ENCODE measurements at regions not wholly inside any gene's neighbourhood (a gene's known extent, or its start where the extent isn't known, plus 50 kb on each side); places are given as distances from the start of the nearest gene placed in this dataset.
"Not testable (repeated sequence)": the region's sequence is repeated elsewhere in the genome, so short reads cannot be mapped to it uniquely, and the experiment has no call there.

DNA sequence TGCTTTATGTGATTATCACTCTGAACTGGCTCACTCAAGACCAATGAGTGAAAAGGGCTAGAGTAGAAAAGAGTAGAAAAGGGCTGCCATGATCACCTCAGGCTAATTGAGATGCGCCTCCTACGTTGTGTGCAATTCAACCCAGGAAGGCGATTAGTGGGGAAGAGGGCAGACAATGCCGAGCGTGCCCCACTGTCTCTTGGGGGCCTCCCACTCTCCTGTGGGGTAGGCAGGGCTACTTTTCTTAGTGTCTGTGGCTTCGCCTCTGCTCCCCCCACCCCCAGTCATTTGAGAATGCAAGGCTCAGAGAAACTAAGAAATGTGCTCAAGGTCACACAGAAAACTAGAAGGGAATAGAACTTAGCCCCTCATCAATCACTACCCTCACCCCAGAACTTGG lies 57.7 kb upstream of the RASD2 start:
- Histone ChIP-seq H3K27ac (no peak overlapping the region), H3K36me3 (no peaks in the 10 kb centered on the region), H3K4me3 (no peak overlapping the region), H3K4me1 (peaks cover 17 to 28% of the 10 kb centered on the region in 2 donors), H3K9me3 (no peaks in the 10 kb centered on the region), H3K27me3 (no peaks in the 10 kb centered on the region)
- in situ Hi-C loops (cut with MboI; ENCODE audit: low sequenced_read_pairs in 4 of 4), result no loop called here
- DNase-seq, result no peak
- intact Hi-C loops (cut with DNase I; ENCODE audit: low total_unique reads), result no loop called here
- TF ChIP-seq, protein P1, sequence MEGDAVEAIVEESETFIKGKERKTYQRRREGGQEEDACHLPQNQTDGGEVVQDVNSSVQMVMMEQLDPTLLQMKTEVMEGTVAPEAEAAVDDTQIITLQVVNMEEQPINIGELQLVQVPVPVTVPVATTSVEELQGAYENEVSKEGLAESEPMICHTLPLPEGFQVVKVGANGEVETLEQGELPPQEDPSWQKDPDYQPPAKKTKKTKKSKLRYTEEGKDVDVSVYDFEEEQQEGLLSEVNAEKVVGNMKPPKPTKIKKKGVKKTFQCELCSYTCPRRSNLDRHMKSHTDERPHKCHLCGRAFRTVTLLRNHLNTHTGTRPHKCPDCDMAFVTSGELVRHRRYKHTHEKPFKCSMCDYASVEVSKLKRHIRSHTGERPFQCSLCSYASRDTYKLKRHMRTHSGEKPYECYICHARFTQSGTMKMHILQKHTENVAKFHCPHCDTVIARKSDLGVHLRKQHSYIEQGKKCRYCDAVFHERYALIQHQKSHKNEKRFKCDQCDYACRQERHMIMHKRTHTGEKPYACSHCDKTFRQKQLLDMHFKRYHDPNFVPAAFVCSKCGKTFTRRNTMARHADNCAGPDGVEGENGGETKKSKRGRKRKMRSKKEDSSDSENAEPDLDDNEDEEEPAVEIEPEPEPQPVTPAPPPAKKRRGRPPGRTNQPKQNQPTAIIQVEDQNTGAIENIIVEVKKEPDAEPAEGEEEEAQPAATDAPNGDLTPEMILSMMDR (IDR thresholded peaks at IDR 0.05 in 4 of 5, conservative IDR thresholded peaks at IDR 0.05 in 1 of 5), result no peak
- TF ChIP-seq POLR2A (IDR thresholded peaks at IDR 0.05), result no peak
- no peak for ATAC-seq

DNA sequence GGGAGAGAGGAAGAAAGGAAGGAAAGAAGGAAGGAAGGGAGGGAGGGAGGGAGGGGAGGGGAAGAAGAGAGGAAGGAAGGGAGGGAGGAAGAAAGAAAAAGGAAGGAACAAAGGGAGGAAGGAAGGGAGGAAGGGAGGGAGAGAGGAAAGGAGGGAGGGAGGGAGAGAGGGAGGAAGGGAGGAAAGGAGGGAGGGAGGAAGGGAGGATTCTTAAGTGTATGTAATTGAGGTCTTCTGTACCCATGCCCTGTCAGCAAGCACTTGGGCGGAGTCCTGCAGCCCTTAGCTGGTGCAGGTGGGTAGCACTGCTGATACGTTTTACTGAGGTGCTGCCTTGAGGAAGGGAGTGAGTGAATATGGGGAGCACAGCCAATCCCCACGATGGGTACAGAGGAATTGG lies 56.9 kb upstream of the RASD2 start:
- Histone ChIP-seq H3K9me3 (no peaks in the 10 kb centered on the region), H3K4me3 (no peak overlapping the region), H3K27ac (no peak overlapping the region), H3K4me1 (peaks cover 17 to 28% of the 10 kb centered on the region in 2 donors), H3K27me3 (no peaks in the 10 kb centered on the region), H3K36me3 (no peaks in the 10 kb centered on the region)
- ATAC-seq, result no peak
- intact Hi-C loops (cut with DNase I; ENCODE audit: low total_unique reads), result no loop called here
- no peak for DNase-seq
- no peak for TF ChIP-seq POLR2A (IDR thresholded peaks at IDR 0.05)
- TF ChIP-seq, protein P1 (IDR thresholded peaks at IDR 0.05 in 4 of 5, conservative IDR thresholded peaks at IDR 0.05 in 1 of 5), result no peak
- in situ Hi-C loops (cut with MboI; ENCODE audit: low sequenced_read_pairs in 4 of 4), result no loop called here

DNA sequence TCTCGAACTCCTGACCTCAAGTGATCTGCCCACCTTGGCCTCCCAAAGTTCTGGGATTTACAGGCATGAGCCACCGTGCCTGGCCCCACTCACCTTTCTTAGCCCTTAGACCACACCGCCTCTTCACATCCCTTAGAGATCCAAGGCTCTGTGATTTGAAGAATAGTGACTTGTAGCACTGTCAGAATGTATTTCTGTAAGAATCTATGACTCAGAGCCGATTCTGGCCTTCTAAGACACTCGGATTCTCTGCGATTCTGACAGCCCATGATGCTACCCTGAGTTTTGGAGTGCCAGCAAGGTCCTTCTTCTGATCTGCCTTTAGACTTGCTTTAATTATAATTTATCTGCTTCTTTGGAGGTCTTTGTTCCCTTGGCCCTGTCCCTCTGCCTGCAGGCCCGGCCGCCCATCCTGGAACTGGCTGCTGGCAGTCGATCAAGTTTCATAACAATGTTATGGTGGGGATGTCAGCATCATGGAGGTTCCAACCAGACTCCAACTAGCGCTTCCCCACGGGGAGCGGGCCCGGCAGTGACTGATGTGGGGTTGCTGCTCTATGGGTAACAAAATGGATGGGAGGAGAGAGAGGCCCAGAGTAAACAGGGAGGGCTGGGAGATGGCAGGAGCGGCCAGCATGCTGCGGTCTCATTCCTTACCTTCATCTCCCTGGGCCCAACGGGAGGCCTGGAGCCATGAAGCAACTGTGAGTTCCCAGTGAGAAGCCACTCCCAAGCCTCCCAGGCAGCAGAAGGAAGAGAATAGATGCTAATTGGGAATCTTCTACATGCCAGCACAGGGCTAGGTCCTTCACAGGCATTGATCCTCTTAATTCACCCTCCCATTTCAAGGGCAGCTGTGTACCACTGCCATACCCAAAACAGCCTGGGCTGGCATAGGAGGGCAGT lies 55.7 kb upstream of the RASD2 start:
- in situ Hi-C loops (cut with MboI; ENCODE audit: low sequenced_read_pairs in 4 of 4), result no loop called here
- intact Hi-C loops (cut with DNase I; ENCODE audit: low total_unique reads), result no loop called here
- DNase-seq (no peak), ATAC-seq (no peak)
- Histone ChIP-seq H3K4me3 (no peak overlapping the region), H3K9me3 (no peaks in the 10 kb centered on the region), H3K36me3 (no peaks in the 10 kb centered on the region), H3K4me1 (peaks cover 17 to 21% of the 10 kb centered on the region in 2 donors), H3K27me3 (no peaks in the 10 kb centered on the region), H3K27ac (no peak overlapping the region)
- TF ChIP-seq POLR2A (IDR thresholded peaks at IDR 0.05), result no peak
- TF ChIP-seq, protein P1 (IDR thresholded peaks at IDR 0.05 in 4 of 5, conservative IDR thresholded peaks at IDR 0.05 in 1 of 5), result no peak

DNA sequence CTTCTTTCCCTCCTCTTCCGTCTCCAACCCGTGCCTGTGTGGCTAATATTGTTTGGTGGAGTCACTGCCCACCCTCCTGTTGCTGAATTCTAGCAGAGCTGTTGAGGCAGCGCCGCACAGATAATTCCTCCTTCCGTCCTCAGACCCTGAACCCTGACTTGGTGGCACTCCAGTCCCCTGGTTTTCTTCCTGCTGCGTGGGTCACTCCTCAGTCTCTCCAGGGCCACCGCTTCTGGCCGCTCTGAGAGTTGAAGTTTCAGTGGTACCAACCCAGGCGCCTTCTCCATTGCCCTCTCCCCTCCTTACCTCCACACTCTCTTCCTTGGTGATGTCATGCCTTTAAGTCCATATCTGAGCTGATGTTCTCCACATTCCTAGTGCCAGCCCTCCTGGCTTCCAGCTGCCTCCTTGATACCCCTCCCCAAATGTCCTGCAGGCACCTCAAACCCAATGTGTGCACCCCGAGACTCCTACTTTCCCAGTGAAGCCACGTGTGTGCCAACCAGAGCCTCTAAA lies 54.5 kb upstream of the RASD2 start:
- no peak overlapping the region for H3K27ac ChIP-seq

DNA sequence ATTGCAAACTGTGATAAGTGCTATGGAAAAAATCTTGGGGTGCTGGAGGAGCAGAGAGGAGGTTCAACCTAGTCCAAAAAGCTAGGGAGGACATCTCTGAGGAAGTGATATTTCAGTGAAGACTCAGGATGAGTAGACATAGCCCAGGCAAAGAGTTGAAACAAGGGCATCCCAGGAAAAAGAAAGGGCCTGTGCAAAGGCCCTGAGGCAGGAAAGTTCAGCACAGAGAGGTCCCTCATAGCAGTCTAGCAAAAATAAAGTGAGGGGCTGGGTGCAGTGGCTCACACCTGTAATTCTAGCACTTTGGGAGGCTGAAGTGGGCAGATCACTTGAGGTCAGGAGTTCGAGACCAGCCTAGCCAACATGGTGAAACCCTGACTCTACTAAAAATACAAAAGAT lies 53.0 kb upstream of the RASD2 start:
- H3K27ac ChIP-seq; H3K27me3 ChIP-seq; H3K4me1 ChIP-seq; ATAC-seq; H3K36me3 ChIP-seq; H3K4me3 ChIP-seq; intact Hi-C loops (cut with DNase I; ENCODE audit: low total_unique reads); H3K9me3 ChIP-seq; in situ Hi-C loops (cut with MboI; ENCODE audit: low sequenced_read_pairs in 4 of 4); DNase-seq: not testable (repeated sequence)

More for the DNA sequence above, 54.5 kb upstream of the RASD2 start:
- Histone ChIP-seq H3K36me3 (no peaks in the 10 kb centered on the region), H3K4me3 (no peak overlapping the region), H3K4me1 (peaks cover 5 to 8% of the 10 kb centered on the region in 2 donors), H3K27me3 (no peaks in the 10 kb centered on the region), H3K9me3 (no peaks in the 10 kb centered on the region)
- in situ Hi-C loops (cut with MboI; ENCODE audit: low sequenced_read_pairs in 4 of 4), result no loop called here
- TF ChIP-seq POLR2A (IDR thresholded peaks at IDR 0.05), result no peak
- TF ChIP-seq, protein P1 (IDR thresholded peaks at IDR 0.05 in 4 of 5, conservative IDR thresholded peaks at IDR 0.05 in 1 of 5), result no peak
- DNase-seq (no peak), ATAC-seq (no peak)
- intact Hi-C loops (cut with DNase I; ENCODE audit: low total_unique reads), result no loop called here

All from gastrocnemius medialis (tissue), 4 donors.